ENCODE measurements at regions not wholly inside any gene's neighbourhood (a gene's known extent, or its start where the extent isn't known, plus 50 kb on each side); places are given as distances from the start of the nearest gene placed in this dataset.

GRCh38 chr18:69349912-69350597 is 50.6 kb upstream of the DOK6 start:
- DNase-seq: no peak

Data from NCI-H345 (cell line).